GM13977 (cell line): ENCODE measurements at regions not wholly inside any gene's neighbourhood (a gene's known extent, or its start where the extent isn't known, plus 50 kb on each side); places are given as distances from the start of the nearest gene placed in this dataset.

Source experiments
- DNase-seq: peaks from one replicate; pipeline ENCODE4 v3.0.0; 2012; ENCODE audit warnings: low spot score
- CTCF ChIP-seq: IDR thresholded peaks from 2 replicates; pipeline ENCODE4 v1.5.1; 2012; ENCODE audit warnings: mild to moderate bottlenecking, control low read depth; ENCODE audit not compliant: insufficient read depth; ENCODE audit errors: extremely low read depth, missing control alignments
- in situ Hi-C: fragments of 300-500 bp; cut with MboI; formaldehyde crosslinking; loops from one replicate; pipeline ENCODE4 v1.12.0; 2022; ENCODE audit warnings: low sequenced_read_pairs, low pct_unique_long_range_greater_than_20kb, mixed read lengths, inconsistent platforms; ENCODE audit not compliant: unreplicated experiment

- no peak for TF ChIP-seq CTCF
- in situ Hi-C loops = no loop called here
- no peak for DNase-seq
These were observed 152.1 kb downstream of the NOC3L start for GRCh38 chr10:94210440-94211168.

- in situ Hi-C loops = no loop called here
- no peak for DNase-seq
- no peak for TF ChIP-seq CTCF
These were observed 151.6 kb downstream of the NOC3L start for GRCh38 chr10:94211169-94211510.

GRCh38 chr10:94213001-94213530 lies 149.7 kb downstream of the NOC3L start:
- DNase-seq = no peak
- in situ Hi-C loops = no loop called here
- no peak for TF ChIP-seq CTCF

GRCh38 chr10:94213980-94214379 lies 148.8 kb downstream of the NOC3L start:
- in situ Hi-C loops = no loop called here
- TF ChIP-seq CTCF = no peak
- no peak for DNase-seq

GRCh38 chr10:94214481-94214893 lies 148.3 kb downstream of the NOC3L start:
- DNase-seq = no peak
- in situ Hi-C loops = no loop called here
- no peak for TF ChIP-seq CTCF

- DNase-seq = no peak
- in situ Hi-C loops = no loop called here
These were observed 146.5 kb downstream of the NOC3L start for GRCh38 chr10:94216201-94216600.

More at GRCh38 chr10:94216201-94216600, 146.5 kb downstream of the NOC3L start:
- TF ChIP-seq CTCF = no peak
